Pancreas (tissue), 10 donors: ENCODE measurements at regions not wholly inside any gene's neighbourhood (a gene's known extent, or its start where the extent isn't known, plus 50 kb on each side); places are given as distances from the start of the nearest gene placed in this dataset.

Source experiments
- ATAC-seq, 4 donors: fragments of 200-7000 bp; cut with Tn5 transposase; one replicate each; pipeline versions ENCODE4 v1.8.0 to v1.9.1; 2020; ENCODE audit warnings: mild to moderate bottlenecking in 4 of 4, moderate library complexity in 4 of 4
- DNase-seq, 6 donors: peaks; one replicate each; pipeline ENCODE4 v3.0.0-alpha.2; 2020
- FAIRE-seq: peaks from 2 replicates; lab custom pipeline; 2012; peaks lifted over from hg19 to GRCh38; lab: Jason Lieb, UNC
- H3K27ac ChIP-seq, 4 donors: fragments of 200-600 bp; sonication (generic); 1 replicate in 3 of 4; 2 replicates in 1 of 4; pipeline versions ENCODE4 v1.5.0 to v1.8.0; 2020
- H3K27me3 ChIP-seq, 4 donors: fragments of 200-600 bp; one replicate each; pipeline ENCODE4 v1.8.0; 2021
- H3K36me3 ChIP-seq, 3 donors: fragments of 200-600 bp; sonication (generic) in 1 of 3; one replicate each; pipeline versions ENCODE4 v1.5.0 to v1.8.0; 2020 to 2021
- H3K4me1 ChIP-seq, 3 donors: fragments of 200-600 bp; one replicate each; pipeline ENCODE4 v1.8.0; 2021
- H3K4me3 ChIP-seq, 4 donors: fragments of 200-600 bp; sonication (generic) in 2 of 4; one replicate each; pipeline versions ENCODE4 v1.5.0 to v1.8.0; 2020 to 2021
- H3K9me3 ChIP-seq, 4 donors: fragments of 200-600 bp; one replicate each; pipeline ENCODE4 v1.8.0; 2021
- CTCF ChIP-seq, 4 donors: fragments of 200-600 bp; sonication (generic) in 3 of 4; IDR thresholded peaks; one replicate each; pipeline versions ENCODE4 v1.5.0 to v1.8.0; 2021; ENCODE audit warnings: antibody characterized with exemption in 4 of 4
- WGBS, 2 donors: extraction: QIAGEN DNeasy Blood & Tissue Kit; methylation state at CpG; one replicate each; pipeline ENCODE4 v1.1.7; 2013; 5-methylcytosine and 5-hydroxymethylcytosine counted together
- intact Hi-C, 3 donors: fragments of 100-400 bp; cut with DNase I; formaldehyde crosslinking; loops; one replicate each; pipeline versions ENCODE4 v1.11.1 to v1.14.2; 2022
- donor health status: healthy with polysubstance abuse.
- donor health status: DM: no; HTN: no; CAD: no; lungs with moderate emphysema.
- donor health status: DM: no; HTN: no; CAD: no.
- donor health status: control.
- donor health status: control.
- donor health status: Bipolar disorder and iron deficiency.
- donor health status: DM: yes; HTN: yes; CAD: no.
- donor health status: DM: no; HTN: no; CAD: no.
- donor health status: DM: no; HTN: no; CAD: no.
- donor health status: DM: yes; HTN: yes; CAD: no.

DNA sequence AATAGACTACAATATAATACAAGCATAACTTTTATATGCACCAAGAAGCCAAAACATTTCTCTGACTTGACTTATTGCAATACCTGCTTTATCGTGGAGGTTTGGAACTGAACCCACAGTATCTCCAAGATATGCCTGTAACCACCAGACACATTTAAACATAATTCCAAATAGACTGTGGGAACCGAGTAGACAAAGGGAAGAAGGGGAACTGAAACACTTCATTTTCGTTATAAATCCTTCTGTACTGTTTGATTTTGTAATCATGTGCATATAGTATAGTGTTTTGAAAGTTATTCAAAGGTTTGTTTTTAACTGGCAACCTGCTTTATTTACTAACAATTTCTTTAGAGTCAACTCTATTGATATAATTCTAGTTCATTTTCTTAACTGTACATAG lies 154.9 kb upstream of the BEND6 start:
- Histone ChIP-seq H3K4me1 (no peaks in the 10 kb centered on the region), H3K36me3 (no peaks in the 10 kb centered on the region), H3K9me3 (no peaks in the 10 kb centered on the region), H3K4me3 (no peak overlapping the region), H3K27ac (no peak overlapping the region), H3K27me3 (no peaks in the 10 kb centered on the region)
- ATAC-seq (no peak), DNase-seq (no peak), FAIRE-seq (no peak)
- no peak for TF ChIP-seq CTCF (IDR thresholded peaks at IDR 0.05)
- intact Hi-C loops: no loop called here
- 51 to 65% methylated on average over 3 of the region's 3 CpGs for WGBS, 2 donors

- WGBS, 2 donors: 56 to 63% methylated on average over 2 of the region's 2 CpGs
- Histone ChIP-seq H3K4me1 (no peaks in the 10 kb centered on the region), H3K27me3 (no peaks in the 10 kb centered on the region), H3K9me3 (no peaks in the 10 kb centered on the region), H3K27ac (no peak overlapping the region), H3K36me3 (no peaks in the 10 kb centered on the region), H3K4me3 (no peak overlapping the region)
- FAIRE-seq: no peak
- intact Hi-C loops: no loop called here
- no peak for TF ChIP-seq CTCF (IDR thresholded peaks at IDR 0.05)
- no peak for DNase-seq
- ATAC-seq: no peak
Measured at GRCh38 chr6:56798163-56798562, 155.5 kb upstream of the DST start.

DNA sequence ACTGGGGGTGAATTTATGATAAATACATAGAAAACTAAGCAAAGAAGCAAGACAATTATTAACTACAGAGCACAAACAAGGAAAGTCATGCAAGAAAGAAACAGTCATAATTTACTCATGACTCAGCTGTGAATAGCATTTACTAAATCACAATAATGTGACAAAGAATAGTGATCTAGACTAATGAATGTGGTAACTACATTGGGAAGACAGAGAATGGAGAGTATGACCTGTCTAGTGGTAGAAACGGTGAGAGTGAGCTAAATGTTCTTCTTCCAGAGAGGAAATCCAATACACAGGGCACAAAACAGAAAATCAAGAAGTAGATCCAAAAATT lies 153.5 kb upstream of the DST start:
- WGBS, 2 donors: 50 to 58% methylated on average over 1 of the region's 1 CpG
- no peak for TF ChIP-seq CTCF (IDR thresholded peaks at IDR 0.05)
- peak in 2 of 4 donors; percentile 26 to 45 for ATAC-seq
- no peak for FAIRE-seq
- DNase-seq: no peak
- Histone ChIP-seq H3K36me3 (no peaks in the 10 kb centered on the region), H3K4me3 (no peak overlapping the region), H3K27me3 (no peaks in the 10 kb centered on the region), H3K4me1 (no peaks in the 10 kb centered on the region), H3K9me3 (no peaks in the 10 kb centered on the region), H3K27ac (no peak overlapping the region)
- intact Hi-C loops: no loop called here

GRCh38 chr6:56795466-56796195 lies 152.9 kb upstream of the DST start:
- no peak overlapping the region for H3K4me3 ChIP-seq

More at GRCh38 chr6:56795466-56796195, 152.9 kb upstream of the DST start:
- TF ChIP-seq CTCF (IDR thresholded peaks at IDR 0.05): no peak
- no peak for ATAC-seq
- H3K27ac ChIP-seq: no peak overlapping the region
- no peak for DNase-seq
- FAIRE-seq: no peak
- H3K9me3 ChIP-seq: no peaks in the 10 kb centered on the region
- 44 to 55% methylated on average over 6 of the region's 6 CpGs for WGBS, 2 donors
- intact Hi-C loops: no loop called here
- H3K36me3 ChIP-seq: no peaks in the 10 kb centered on the region
- H3K4me1 ChIP-seq: no peaks in the 10 kb centered on the region
- H3K27me3 ChIP-seq: no peaks in the 10 kb centered on the region
